ENCODE measurements at regions not wholly inside any gene's neighbourhood (a gene's known extent, or its start where the extent isn't known, plus 50 kb on each side); places are given as distances from the start of the nearest gene placed in this dataset.
"Not testable (repeated sequence)": the region's sequence is repeated elsewhere in the genome, so short reads cannot be mapped to it uniquely, and the experiment has no call there.

DNA sequence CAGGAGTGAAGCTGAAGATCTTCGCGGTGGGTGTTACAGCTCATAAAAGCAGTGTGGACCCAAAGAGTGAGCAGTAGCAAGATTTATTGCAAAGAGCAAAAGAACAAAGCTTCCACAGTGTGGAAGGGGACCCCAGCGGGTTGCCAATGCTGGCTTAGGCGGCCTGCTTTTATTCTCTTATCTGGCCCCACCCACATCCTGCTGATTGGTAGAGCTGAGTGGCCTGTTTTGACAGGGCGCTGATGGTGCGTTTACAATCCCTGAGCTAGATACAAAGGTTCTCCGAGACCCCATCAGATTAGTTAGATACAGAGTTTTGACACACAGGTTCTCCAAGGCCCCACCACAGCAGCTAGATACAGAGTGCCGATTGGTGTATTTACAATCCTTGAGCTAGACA is 875.0 kb downstream of the LRFN5 start:
- not testable (repeated sequence) for H3K9ac ChIP-seq (ENCODE audit: low read length); H3K4me1 ChIP-seq (ENCODE audit: control insufficient read depth, insufficient read depth, low read depth, low read length); H3K27me3 ChIP-seq (ENCODE audit: control insufficient read depth in 1 of 2, insufficient read depth in 1 of 2, low read length in 2 of 2); H2BK12ac ChIP-seq (ENCODE audit: low read length in 2 of 2); H3K4me3 ChIP-seq (ENCODE audit: insufficient read depth in 1 of 2, low read depth in 1 of 2, low read length in 2 of 2); H4K8ac ChIP-seq (ENCODE audit: low read length); H3K23ac ChIP-seq (ENCODE audit: low read length in 2 of 2); DNase-seq; H2BK5ac ChIP-seq (ENCODE audit: low read depth, low read length, poor library complexity, severe bottlenecking); H3K79me1 ChIP-seq (replicated peaks; ENCODE audit: low read length, poor library complexity, severe bottlenecking); H3K4ac ChIP-seq (ENCODE audit: low read depth in 1 of 2, low read length in 2 of 2); H3K27ac ChIP-seq (ENCODE audit: low read length, poor library complexity, severe bottlenecking); H2BK15ac ChIP-seq (ENCODE audit: low read depth, poor library complexity, severe bottlenecking); H2AFZ ChIP-seq (ENCODE audit: low read depth, low read length); H3K9me3 ChIP-seq (ENCODE audit: control insufficient read depth, low read length); H3K36me3 ChIP-seq (ENCODE audit: control insufficient read depth in 1 of 2, insufficient read depth in 2 of 2, low read depth in 1 of 2, low read length in 2 of 2); H4K91ac ChIP-seq (ENCODE audit: low read length); H2BK120ac ChIP-seq (ENCODE audit: low read depth, low read length); H2AK5ac ChIP-seq (ENCODE audit: low read length, severe bottlenecking); H3K14ac ChIP-seq (ENCODE audit: low read length in 2 of 2); H3K4me2 ChIP-seq (ENCODE audit: low read length, poor library complexity, severe bottlenecking); H3K18ac ChIP-seq (ENCODE audit: low read depth in 1 of 2, low read length in 2 of 2)
- WGBS: 100% methylated on average over 8 of the region's 8 CpGs

DNA sequence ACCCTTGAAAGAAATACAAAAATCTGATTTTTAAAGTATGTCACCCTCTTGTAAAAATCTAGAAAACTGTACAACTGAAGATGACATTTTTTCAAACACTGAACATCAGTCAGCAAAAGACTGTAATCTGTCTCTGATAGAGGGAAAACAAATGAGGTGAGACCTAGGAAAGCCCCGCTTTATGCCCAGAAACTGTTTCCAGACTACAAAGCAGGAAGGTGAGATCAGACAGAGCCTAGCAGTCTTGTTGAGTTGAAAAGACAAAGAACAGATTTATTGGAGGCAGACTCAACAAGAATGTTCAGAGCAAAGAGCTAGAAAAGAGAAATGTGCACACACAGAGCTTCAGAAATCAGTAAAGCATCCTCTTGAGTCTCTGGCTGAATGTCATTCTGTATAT is 873.6 kb downstream of the LRFN5 start:
- no peak for DNase-seq
- H3K14ac ChIP-seq (ENCODE audit: low read length in 2 of 2): no peak overlapping the region
- no peak overlapping the region for H2BK12ac ChIP-seq (ENCODE audit: low read length in 2 of 2)
- H3K79me1 ChIP-seq (replicated peaks; ENCODE audit: low read length, poor library complexity, severe bottlenecking): no peaks in the 10 kb centered on the region
- no peaks in the 10 kb centered on the region for H3K9me3 ChIP-seq (ENCODE audit: control insufficient read depth, low read length)
- no peak overlapping the region for H3K27ac ChIP-seq (ENCODE audit: low read length, poor library complexity, severe bottlenecking)
- no peak overlapping the region for H3K23ac ChIP-seq (ENCODE audit: low read length in 2 of 2)
- H3K27me3 ChIP-seq (ENCODE audit: control insufficient read depth in 1 of 2, insufficient read depth in 1 of 2, low read length in 2 of 2): no peaks in the 10 kb centered on the region
- H3K4me3 ChIP-seq (ENCODE audit: insufficient read depth in 1 of 2, low read depth in 1 of 2, low read length in 2 of 2): no peak overlapping the region
- no peaks in the 10 kb centered on the region for H3K36me3 ChIP-seq (ENCODE audit: control insufficient read depth in 1 of 2, insufficient read depth in 2 of 2, low read depth in 1 of 2, low read length in 2 of 2)
- H2AK5ac ChIP-seq (ENCODE audit: low read length, severe bottlenecking): no peak overlapping the region
- 100% methylated on average over 1 of the region's 1 CpG for WGBS
- no peaks in the 10 kb centered on the region for H3K4me1 ChIP-seq (ENCODE audit: control insufficient read depth, insufficient read depth, low read depth, low read length)
- H4K8ac ChIP-seq (ENCODE audit: low read length): no peak overlapping the region
- no peak overlapping the region for H3K4ac ChIP-seq (ENCODE audit: low read depth in 1 of 2, low read length in 2 of 2)
- H3K9ac ChIP-seq (ENCODE audit: low read length): no peak overlapping the region
- no peak overlapping the region for H3K4me2 ChIP-seq (ENCODE audit: low read length, poor library complexity, severe bottlenecking)
- no peak overlapping the region for H3K18ac ChIP-seq (ENCODE audit: low read depth in 1 of 2, low read length in 2 of 2)
- H2BK120ac ChIP-seq (ENCODE audit: low read depth, low read length): no peak overlapping the region
- no peak overlapping the region for H2BK15ac ChIP-seq (ENCODE audit: low read depth, poor library complexity, severe bottlenecking)
- no peak overlapping the region for H4K91ac ChIP-seq (ENCODE audit: low read length)
- no peak overlapping the region for H2BK5ac ChIP-seq (ENCODE audit: low read depth, low read length, poor library complexity, severe bottlenecking)
- H2AFZ ChIP-seq (ENCODE audit: low read depth, low read length): no peak overlapping the region

DNA sequence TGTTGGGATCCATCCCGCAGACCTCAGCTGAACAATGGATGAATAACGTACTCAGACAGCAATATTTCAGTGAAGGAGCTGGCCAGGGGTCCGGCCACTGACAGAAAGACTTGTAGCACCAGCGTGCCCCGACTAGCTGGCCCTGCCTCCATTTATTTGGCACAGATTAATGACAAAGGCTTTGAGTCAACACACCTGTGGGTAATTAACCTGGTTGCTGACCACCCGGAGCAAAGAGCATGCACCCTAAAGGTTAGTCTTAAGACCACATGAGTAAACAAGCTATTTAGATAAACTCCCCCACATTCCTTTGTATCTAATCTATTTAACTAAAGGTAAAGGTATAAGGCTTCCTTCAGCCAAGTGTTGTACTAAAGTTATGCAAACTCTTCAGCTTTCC is 868.6 kb downstream of the LRFN5 start:
- Histone ChIP-seq H3K18ac (ENCODE audit: low read depth in 1 of 2, low read length in 2 of 2) (no peak overlapping the region), H4K8ac (ENCODE audit: low read length) (no peak overlapping the region), H3K4ac (ENCODE audit: low read depth in 1 of 2, low read length in 2 of 2) (no peak overlapping the region), H3K4me1 (ENCODE audit: control insufficient read depth, insufficient read depth, low read depth, low read length) (no peaks in the 10 kb centered on the region), H3K27ac (ENCODE audit: low read length, poor library complexity, severe bottlenecking) (no peak overlapping the region), H3K9ac (ENCODE audit: low read length) (no peak overlapping the region), H2AK5ac (ENCODE audit: low read length, severe bottlenecking) (no peak overlapping the region), H3K79me1 (replicated peaks; ENCODE audit: low read length, poor library complexity, severe bottlenecking) (no peaks in the 10 kb centered on the region), H2BK5ac (ENCODE audit: low read depth, low read length, poor library complexity, severe bottlenecking) (no peak overlapping the region), H3K4me3 (ENCODE audit: insufficient read depth in 1 of 2, low read depth in 1 of 2, low read length in 2 of 2) (no peak overlapping the region), H3K4me2 (ENCODE audit: low read length, poor library complexity, severe bottlenecking) (no peak overlapping the region), H2AFZ (ENCODE audit: low read depth, low read length) (no peak overlapping the region), H3K36me3 (ENCODE audit: control insufficient read depth in 1 of 2, insufficient read depth in 2 of 2, low read depth in 1 of 2, low read length in 2 of 2) (no peaks in the 10 kb centered on the region), H2BK120ac (ENCODE audit: low read depth, low read length) (no peak overlapping the region), H3K27me3 (ENCODE audit: control insufficient read depth in 1 of 2, insufficient read depth in 1 of 2, low read length in 2 of 2) (no peaks in the 10 kb centered on the region), H2BK15ac (ENCODE audit: low read depth, poor library complexity, severe bottlenecking) (no peak overlapping the region), H4K91ac (ENCODE audit: low read length) (no peak overlapping the region), H3K14ac (ENCODE audit: low read length in 2 of 2) (no peak overlapping the region), H3K23ac (ENCODE audit: low read length in 2 of 2) (no peak overlapping the region), H3K9me3 (ENCODE audit: control insufficient read depth, low read length) (no peaks in the 10 kb centered on the region), H2BK12ac (ENCODE audit: low read length in 2 of 2) (no peak overlapping the region)
- 75% methylated on average over 5 of the region's 6 CpGs for WGBS
- DNase-seq: no peak

DNA sequence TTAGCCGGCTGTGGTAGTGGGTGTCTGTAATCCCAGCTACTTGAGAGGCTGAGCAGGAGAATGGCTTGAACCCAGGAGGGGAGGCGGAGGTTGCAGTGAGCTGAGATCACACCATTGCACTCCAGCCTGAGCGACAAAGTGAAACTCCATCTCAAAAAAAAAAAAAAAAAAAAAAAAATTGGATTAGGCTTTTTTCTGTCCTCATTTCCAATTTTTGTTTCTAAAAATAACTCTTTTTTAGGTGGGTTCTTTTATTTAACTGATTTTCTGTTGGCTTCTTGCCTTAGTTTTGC is 863.7 kb downstream of the LRFN5 start:
- Histone ChIP-seq H3K36me3 (ENCODE audit: control insufficient read depth in 1 of 2, insufficient read depth in 2 of 2, low read depth in 1 of 2, low read length in 2 of 2) (no peaks in the 10 kb centered on the region), H3K9ac (ENCODE audit: low read length) (peak overlapping the region; percentile 21), H3K4me3 (ENCODE audit: insufficient read depth in 1 of 2, low read depth in 1 of 2, low read length in 2 of 2) (no peak overlapping the region), H3K23ac (ENCODE audit: low read length in 2 of 2) (no peak overlapping the region), H2BK12ac (ENCODE audit: low read length in 2 of 2) (no peak overlapping the region), H3K79me1 (replicated peaks; ENCODE audit: low read length, poor library complexity, severe bottlenecking) (no peaks in the 10 kb centered on the region), H3K18ac (ENCODE audit: low read depth in 1 of 2, low read length in 2 of 2) (no peak overlapping the region), H3K4me1 (ENCODE audit: control insufficient read depth, insufficient read depth, low read depth, low read length) (no peaks in the 10 kb centered on the region), H3K14ac (ENCODE audit: low read length in 2 of 2) (no peak overlapping the region), H2BK5ac (ENCODE audit: low read depth, low read length, poor library complexity, severe bottlenecking) (no peak overlapping the region), H3K27ac (ENCODE audit: low read length, poor library complexity, severe bottlenecking) (no peak overlapping the region), H3K4ac (ENCODE audit: low read depth in 1 of 2, low read length in 2 of 2) (no peak overlapping the region), H4K8ac (ENCODE audit: low read length) (no peak overlapping the region), H3K4me2 (ENCODE audit: low read length, poor library complexity, severe bottlenecking) (no peak overlapping the region), H3K27me3 (ENCODE audit: control insufficient read depth in 1 of 2, insufficient read depth in 1 of 2, low read length in 2 of 2) (no peaks in the 10 kb centered on the region), H2AK5ac (ENCODE audit: low read length, severe bottlenecking) (no peak overlapping the region), H2BK120ac (ENCODE audit: low read depth, low read length) (no peak overlapping the region), H2BK15ac (ENCODE audit: low read depth, poor library complexity, severe bottlenecking) (no peak overlapping the region), H3K9me3 (ENCODE audit: control insufficient read depth, low read length) (no peaks in the 10 kb centered on the region), H4K91ac (ENCODE audit: low read length) (no peak overlapping the region), H2AFZ (ENCODE audit: low read depth, low read length) (no peak overlapping the region)
- DNase-seq: no peak
- no CpG with 5 or more reads among the region's 3 CpGs for WGBS

Data from mesenchymal stem cell (in vitro differentiated cells and primary cell).